SK-N-SH (cell line): ENCODE measurements at regions not wholly inside any gene's neighbourhood (a gene's known extent, or its start where the extent isn't known, plus 50 kb on each side); places are given as distances from the start of the nearest gene placed in this dataset.

Experiments
- CTCF ChIA-PET: fragments of 300-600, 350-600 bp; formaldehyde crosslinking; extraction: SDS; loops from one replicate; lab custom pipeline; 2021; lab: Yijun Ruan, JAX
- POLR2A ChIA-PET: fragments of 350-600 bp; sonication (Branson Sonifier 250); formaldehyde crosslinking; extraction: SDS; loops from one replicate; lab custom pipeline; 2020; ENCODE audit warnings: antibody characterized with exemption, inconsistent platforms; lab: Yijun Ruan, JAX
- DNase-seq: peaks from one replicate; pipeline ENCODE4 v3.0.0; 2012
- H2AFZ ChIP-seq: fragments of 200-600 bp; sonication (generic); 2 replicates; pipeline ENCODE4 v1.8.1; 2016; ENCODE audit warnings: antibody characterized with exemption, mild to moderate bottlenecking, low read depth
- H3F3A ChIP-seq: fragments of 200-600 bp; sonication (generic); replicated peaks from 2 replicates; pipeline ENCODE3; 2016; ENCODE audit warnings: antibody characterized with exemption, mild to moderate bottlenecking; ENCODE audit not compliant: insufficient read depth
- H3K27ac ChIP-seq, 2 experiments: fragments of 200-500 bp in 1 of 2; fragments of 200-600 bp in 1 of 2; sonication (Bioruptor generic) in 1 of 2; sonication (generic), shearing (Covaris generic) in 1 of 2; 2 replicates each; pipeline versions ENCODE4 v1.5.1 to v1.6.1; 2014 to 2016; ENCODE audit warnings: low read depth in 2 of 2, inconsistent platforms in 1 of 2, low read length in 1 of 2, mild to moderate bottlenecking in 1 of 2, mixed read lengths in 1 of 2
- H3K27me3 ChIP-seq: fragments of 200-600 bp; sonication (generic), shearing (Covaris generic); 2 replicates; pipeline ENCODE4 v1.6.1; 2016; ENCODE audit warnings: mixed run types; ENCODE audit not compliant: insufficient read depth
- H3K36me3 ChIP-seq, 2 experiments: fragments of 200-500 bp in 1 of 2; fragments of 200-600 bp in 1 of 2; sonication (Bioruptor generic) in 1 of 2; sonication (generic) in 1 of 2; replicated peaks in 1 of 2; 2 replicates each; pipeline versions ENCODE3 to v1.5.1; 2014 to 2016; ENCODE audit warnings: low read length in 1 of 2, mild to moderate bottlenecking in 1 of 2; ENCODE audit not compliant: insufficient read depth in 2 of 2, control insufficient read depth in 1 of 2
- H3K4me1 ChIP-seq, 2 experiments: fragments of 200-500 bp in 1 of 2; fragments of 200-600 bp in 1 of 2; sonication (Bioruptor generic) in 1 of 2; sonication (generic), shearing (Covaris generic) in 1 of 2; 2 replicates each; pipeline versions ENCODE4 v1.5.1 to v1.6.1; 2014 to 2016; ENCODE audit warnings: low read depth in 1 of 2, low read length in 1 of 2, mixed run types in 1 of 2; ENCODE audit not compliant: insufficient read depth in 2 of 2, control insufficient read depth in 1 of 2
- H3K4me2 ChIP-seq: fragments of 200-600 bp; sonication (generic), shearing (Covaris generic); 2 replicates; pipeline ENCODE4 v1.6.1; 2017; ENCODE audit warnings: mixed run types
- H3K4me3 ChIP-seq, 2 experiments: fragments of 200-500 bp in 1 of 2; fragments of 200-600 bp in 1 of 2; sonication (Bioruptor generic) in 1 of 2; sonication (generic), shearing (Covaris generic) in 1 of 2; 2 replicates each; pipeline versions ENCODE4 v1.5.1 to v1.8.1; 2014 to 2016; ENCODE audit warnings: low read depth in 2 of 2, inconsistent platforms in 1 of 2, low read length in 1 of 2, mild to moderate bottlenecking in 1 of 2, mixed read lengths in 1 of 2, moderate library complexity in 1 of 2
- H3K79me2 ChIP-seq: fragments of 200-600 bp; sonication (generic); 2 replicates; pipeline ENCODE4 v1.8.1; 2017; ENCODE audit warnings: mild to moderate bottlenecking; ENCODE audit not compliant: insufficient read depth
- H3K9ac ChIP-seq: fragments of 200-600 bp; sonication (generic); 2 replicates; pipeline ENCODE4 v1.6.1; 2017; ENCODE audit warnings: mixed run types
- H3K9me2 ChIP-seq: fragments of 200-600 bp; sonication (generic); 2 replicates; pipeline ENCODE4 v1.6.1; 2017; ENCODE audit warnings: mixed run types
- H3K9me3 ChIP-seq: fragments of 200-600 bp; sonication (generic); 2 replicates; pipeline ENCODE4 v1.6.1; 2017; ENCODE audit warnings: mixed run types, mild to moderate bottlenecking, moderate library complexity
- H4K20me1 ChIP-seq: fragments of 200-600 bp; sonication (generic); 2 replicates; pipeline ENCODE4 v1.6.1; 2017; ENCODE audit warnings: mild to moderate bottlenecking, mixed run types; ENCODE audit not compliant: insufficient read depth
- CHD2 ChIP-seq: fragments of 150-350 bp; IDR thresholded peaks from 2 replicates; pipeline ENCODE4 v1.6.1; 2018; ENCODE audit warnings: low read length; ENCODE audit not compliant: partially characterized antibody
- EP300 ChIP-seq, 2 experiments: IDR thresholded peaks; 2 replicates each; pipeline versions ENCODE4 v1.4.0 to v1.6.1; 2012; ENCODE audit warnings: borderline replicate concordance in 1 of 2, low read depth in 1 of 2, low read length in 1 of 2
- FOSL2 ChIP-seq: IDR thresholded peaks from 2 replicates; pipeline ENCODE4 v1.4.0; 2012; ENCODE audit warnings: low read depth, mild to moderate bottlenecking, moderate library complexity, borderline replicate concordance
- FOXM1 ChIP-seq: IDR thresholded peaks from 2 replicates; pipeline ENCODE4 v1.4.0; 2012; ENCODE audit warnings: low read depth, mild to moderate bottlenecking
- GABPA ChIP-seq: IDR thresholded peaks from 2 replicates; pipeline ENCODE4 v1.4.0; 2012; ENCODE audit warnings: low read depth, mild to moderate bottlenecking
- GATA2 ChIP-seq: sonication (generic); formaldehyde crosslinking; IDR thresholded peaks from 2 replicates; pipeline ENCODE4 v1.5.0; 2020; ENCODE audit warnings: mild to moderate bottlenecking, missing genetic modification reagents
- MXI1 ChIP-seq: IDR thresholded peaks from 2 replicates; pipeline ENCODE4 v1.6.1; 2012; ENCODE audit warnings: mild to moderate bottlenecking, low read depth, low read length, improper control_type of control experiment
- NFIC ChIP-seq: IDR thresholded peaks from 2 replicates; pipeline ENCODE4 v1.4.0; 2012; ENCODE audit warnings: borderline replicate concordance
- PBX3 ChIP-seq: IDR thresholded peaks from 2 replicates; pipeline ENCODE4; 2012
- POLR2AphosphoS5 ChIP-seq: IDR thresholded peaks from 2 replicates; pipeline ENCODE4 v1.6.1; 2012; ENCODE audit warnings: low read depth, low read length
- RAD21 ChIP-seq: IDR thresholded peaks from 2 replicates; pipeline ENCODE4 v1.6.1; 2012; ENCODE audit warnings: mild to moderate bottlenecking, low read length
- RFX5 ChIP-seq: IDR thresholded peaks from 2 replicates; pipeline ENCODE4 v1.6.1; 2012; ENCODE audit warnings: mild to moderate bottlenecking, improper control_type of control experiment, low read length
- RXRA ChIP-seq: IDR thresholded peaks from 2 replicates; pipeline ENCODE4 v1.4.0; 2012; ENCODE audit warnings: low read depth, mild to moderate bottlenecking, borderline replicate concordance
- SIN3A ChIP-seq: IDR thresholded peaks from 2 replicates; pipeline ENCODE4 v1.6.1; 2012; ENCODE audit warnings: low read depth, mild to moderate bottlenecking, low read length, moderate library complexity, borderline replicate concordance
- SMC3 ChIP-seq: IDR thresholded peaks from 2 replicates; pipeline ENCODE4 v1.6.1; 2012; ENCODE audit warnings: low read depth, low read length, improper control_type of control experiment
- TCF12 ChIP-seq: IDR thresholded peaks from 2 replicates; pipeline ENCODE4 v1.4.0; 2012
- TEAD4 ChIP-seq: IDR thresholded peaks from 2 replicates; pipeline ENCODE4 v1.4.0; 2012; ENCODE audit warnings: mild to moderate bottlenecking, borderline replicate concordance; ENCODE audit not compliant: insufficient read depth
- USF1 ChIP-seq: IDR thresholded peaks from 2 replicates; pipeline ENCODE4 v1.4.0; 2012; ENCODE audit warnings: low read depth, borderline replicate concordance
- USF2 ChIP-seq: fragments of 150-350 bp; IDR thresholded peaks from 2 replicates; pipeline ENCODE4 v1.6.1; 2017; ENCODE audit warnings: antibody characterized with exemption, low read length, low read depth, borderline replicate concordance
- YY1 ChIP-seq: IDR thresholded peaks from 2 replicates; pipeline ENCODE4 v1.4.0; 2012; ENCODE audit warnings: low read depth, mild to moderate bottlenecking
- ZBTB33 ChIP-seq: IDR thresholded peaks from 2 replicates; pipeline ENCODE4 v1.4.0; 2012; ENCODE audit warnings: low read depth, borderline replicate concordance
- WGBS: methylation state at CpG from one replicate; pipeline ENCODE4 v1.1.6; 2017; ENCODE audit warnings: low lambda C conversion rate; 5-methylcytosine and 5-hydroxymethylcytosine counted together

GRCh38 chr1:170351366-170351946 is 180.5 kb upstream of the GORAB start (continued):
- TF ChIP-seq USF1 (no peak), USF2 (no peak), RXRA (no peak), POLR2AphosphoS5 (no peak), FOXM1 (no peak), GATA2 (CRISPR knock-in tag) (no peak), MXI1 (no peak), FOSL2 (no peak), PBX3 (no peak), ZBTB33 (no peak), GABPA (no peak)
- TF ChIP-seq, all 33 proteins: peak for 0

GRCh38 chr1:170354246-170354645 is 177.7 kb upstream of the GORAB start:
- H3K9me2 ChIP-seq, result no peaks in the 10 kb centered on the region
- no peak for TF ChIP-seq RAD21
- no peak for TF ChIP-seq CHD2
- TF ChIP-seq TEAD4, result no peak
- no peak for TF ChIP-seq TCF12
- no peak for TF ChIP-seq SMC3
- no peak for TF ChIP-seq ZBTB33
- TF ChIP-seq MXI1, result no peak
- TF ChIP-seq RFX5, result no peak
- TF ChIP-seq EP300 (IDR thresholded peaks at IDR 0.05; ENCODE audit: borderline replicate concordance in 1 of 2, low read depth in 1 of 2, low read length in 1 of 2), result no peak
- no peak for TF ChIP-seq NFIC
- no peak for TF ChIP-seq SIN3A
- no peak for TF ChIP-seq USF1
- TF ChIP-seq GATA2 (CRISPR knock-in tag), result no peak
- no peak for TF ChIP-seq YY1
- no peak for DNase-seq
- no peaks in the 10 kb centered on the region for H3K79me2 ChIP-seq
- no peak overlapping the region for H3K4me3 ChIP-seq
- H2AFZ ChIP-seq, result no peak overlapping the region
- no peaks in the 10 kb centered on the region for H4K20me1 ChIP-seq
- H3K27me3 ChIP-seq, result no peaks in the 10 kb centered on the region
- no peaks in the 10 kb centered on the region for H3F3A ChIP-seq
- H3K9ac ChIP-seq, result no peak overlapping the region
- 43% methylated on average over 4 of the region's 4 CpGs for WGBS
- ChIA-PET CTCF (no interaction called here), POLR2A (no interaction called here)
- H3K4me1 ChIP-seq, result peaks cover 0 to 6% of the 10 kb centered on the region in 2 experiments; a peak in 2 of 4 replicates
- H3K9me3 ChIP-seq, result no peaks in the 10 kb centered on the region
- peak overlapping the region in 1 of 2 experiments; percentile 78; a peak in 1 of 4 replicates for H3K27ac ChIP-seq
- no peak overlapping the region for H3K4me2 ChIP-seq
- no peaks in the 10 kb centered on the region for H3K36me3 ChIP-seq
